ENCODE measurements at regions not wholly inside any gene's neighbourhood (a gene's known extent, or its start where the extent isn't known, plus 50 kb on each side); places are given as distances from the start of the nearest gene placed in this dataset.
"Not testable (repeated sequence)": the region's sequence is repeated elsewhere in the genome, so short reads cannot be mapped to it uniquely, and the experiment has no call there.

DNA sequence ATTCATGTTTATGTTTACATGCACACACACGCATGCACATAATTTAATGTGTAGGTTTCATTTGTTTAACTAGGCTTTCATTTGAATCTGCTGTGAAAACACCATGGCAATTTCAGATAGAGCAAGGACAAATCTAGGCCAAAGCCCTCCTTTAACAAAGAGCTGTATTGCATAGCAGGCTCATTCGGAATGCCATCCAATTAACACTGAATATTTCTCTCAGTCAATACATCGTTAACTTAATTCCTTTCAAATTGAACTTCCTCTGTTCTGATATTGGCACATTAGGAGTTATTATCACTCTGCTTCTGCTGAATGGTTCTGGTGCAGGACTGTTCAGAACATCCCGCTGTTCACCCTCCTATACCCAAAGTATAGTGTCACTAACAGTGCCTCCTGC, 435.1 kb upstream of the CDH20 start:
- Histone ChIP-seq H3K4me3 (no peak overlapping the region), H3K9me3 (no peaks in the 10 kb centered on the region), H3K36me3 (no peaks in the 10 kb centered on the region), H3K27me3 (no peaks in the 10 kb centered on the region), H3K27ac (no peak overlapping the region), H3K4me1 (no peaks in the 10 kb centered on the region)
- TF ChIP-seq, protein P1, sequence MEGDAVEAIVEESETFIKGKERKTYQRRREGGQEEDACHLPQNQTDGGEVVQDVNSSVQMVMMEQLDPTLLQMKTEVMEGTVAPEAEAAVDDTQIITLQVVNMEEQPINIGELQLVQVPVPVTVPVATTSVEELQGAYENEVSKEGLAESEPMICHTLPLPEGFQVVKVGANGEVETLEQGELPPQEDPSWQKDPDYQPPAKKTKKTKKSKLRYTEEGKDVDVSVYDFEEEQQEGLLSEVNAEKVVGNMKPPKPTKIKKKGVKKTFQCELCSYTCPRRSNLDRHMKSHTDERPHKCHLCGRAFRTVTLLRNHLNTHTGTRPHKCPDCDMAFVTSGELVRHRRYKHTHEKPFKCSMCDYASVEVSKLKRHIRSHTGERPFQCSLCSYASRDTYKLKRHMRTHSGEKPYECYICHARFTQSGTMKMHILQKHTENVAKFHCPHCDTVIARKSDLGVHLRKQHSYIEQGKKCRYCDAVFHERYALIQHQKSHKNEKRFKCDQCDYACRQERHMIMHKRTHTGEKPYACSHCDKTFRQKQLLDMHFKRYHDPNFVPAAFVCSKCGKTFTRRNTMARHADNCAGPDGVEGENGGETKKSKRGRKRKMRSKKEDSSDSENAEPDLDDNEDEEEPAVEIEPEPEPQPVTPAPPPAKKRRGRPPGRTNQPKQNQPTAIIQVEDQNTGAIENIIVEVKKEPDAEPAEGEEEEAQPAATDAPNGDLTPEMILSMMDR (IDR thresholded peaks at IDR 0.05) = no peak
- no peak for DNase-seq (ENCODE audit: low spot score)

DNA sequence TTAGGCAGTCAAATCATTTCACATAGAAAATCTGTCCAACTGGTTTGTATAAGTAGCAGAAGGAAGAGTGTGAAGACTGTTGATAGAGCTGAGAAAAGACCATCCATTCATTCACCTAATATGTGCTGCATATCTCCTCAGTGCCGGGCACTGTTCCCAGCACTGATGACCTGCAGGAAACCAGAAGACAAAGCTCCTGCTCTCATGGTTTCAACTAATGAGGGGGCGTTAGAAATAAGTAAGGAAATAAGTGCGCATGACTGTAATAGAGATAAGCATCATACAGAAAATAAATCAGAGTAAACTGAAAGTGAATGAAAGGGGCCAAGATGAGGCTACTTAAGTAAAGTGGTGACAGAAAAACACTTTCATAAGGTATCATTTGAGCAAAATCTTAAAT, 427.5 kb upstream of the CDH20 start:
- no peak overlapping the region for H3K27ac ChIP-seq
- no peak for DNase-seq (ENCODE audit: low spot score)
- H3K9me3 ChIP-seq = no peaks in the 10 kb centered on the region
- H3K4me1 ChIP-seq = no peaks in the 10 kb centered on the region
- no peaks in the 10 kb centered on the region for H3K27me3 ChIP-seq
- no peaks in the 10 kb centered on the region for H3K36me3 ChIP-seq
- no peak overlapping the region for H3K4me3 ChIP-seq
- TF ChIP-seq, protein P1 (IDR thresholded peaks at IDR 0.05) = no peak

DNA sequence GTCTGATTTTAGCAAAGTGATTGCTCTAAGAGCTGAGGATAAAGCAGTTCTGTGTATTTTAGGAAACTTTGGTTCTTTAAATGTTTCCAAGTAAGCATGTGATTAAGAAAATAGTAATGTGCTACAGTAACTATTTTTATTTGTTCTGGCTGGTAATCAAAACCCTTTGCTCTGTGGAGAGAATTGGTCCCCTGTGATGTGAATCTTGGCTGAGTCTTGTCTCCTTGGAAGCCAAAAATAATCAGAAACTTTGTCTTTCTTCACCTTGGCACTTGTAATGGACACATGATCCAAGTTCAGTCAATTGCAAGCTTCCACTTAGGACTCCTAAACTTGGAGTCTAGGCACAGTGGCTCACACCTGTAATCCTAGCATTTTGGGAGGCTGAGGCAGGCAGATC, 422.7 kb upstream of the CDH20 start:
- no peak overlapping the region for H3K27ac ChIP-seq
- TF ChIP-seq, protein P1 (IDR thresholded peaks at IDR 0.05) = no peak
- DNase-seq (ENCODE audit: low spot score) = no peak
- H3K9me3 ChIP-seq = no peaks in the 10 kb centered on the region
- no peak overlapping the region for H3K4me3 ChIP-seq
- H3K27me3 ChIP-seq = no peaks in the 10 kb centered on the region
- H3K4me1 ChIP-seq = no peaks in the 10 kb centered on the region
- no peaks in the 10 kb centered on the region for H3K36me3 ChIP-seq

DNA sequence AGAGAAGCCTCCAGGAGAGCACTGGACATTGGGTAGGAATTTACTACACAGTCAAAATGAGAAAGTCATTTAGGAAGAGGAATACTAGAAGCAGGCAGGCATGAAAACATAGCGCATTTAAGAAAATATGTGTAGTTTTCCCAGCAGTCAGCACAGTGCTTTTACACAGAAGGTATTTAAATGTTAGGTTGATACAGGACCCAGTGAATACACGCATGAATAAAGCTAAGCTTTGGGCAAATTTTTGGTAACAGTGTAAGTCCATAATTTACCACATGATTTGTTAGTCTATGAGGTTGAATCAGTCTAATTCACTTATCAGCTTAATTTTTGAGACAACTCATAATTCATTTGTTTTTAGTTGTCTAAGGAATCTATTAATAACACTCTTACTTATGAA, 421.7 kb upstream of the CDH20 start:
- Histone ChIP-seq H3K4me3 (no peak overlapping the region), H3K27ac (no peak overlapping the region), H3K4me1 (no peaks in the 10 kb centered on the region), H3K9me3 (no peaks in the 10 kb centered on the region), H3K27me3 (no peaks in the 10 kb centered on the region), H3K36me3 (no peaks in the 10 kb centered on the region)
- TF ChIP-seq, protein P1 (IDR thresholded peaks at IDR 0.05) = no peak
- DNase-seq (ENCODE audit: low spot score) = no peak

DNA sequence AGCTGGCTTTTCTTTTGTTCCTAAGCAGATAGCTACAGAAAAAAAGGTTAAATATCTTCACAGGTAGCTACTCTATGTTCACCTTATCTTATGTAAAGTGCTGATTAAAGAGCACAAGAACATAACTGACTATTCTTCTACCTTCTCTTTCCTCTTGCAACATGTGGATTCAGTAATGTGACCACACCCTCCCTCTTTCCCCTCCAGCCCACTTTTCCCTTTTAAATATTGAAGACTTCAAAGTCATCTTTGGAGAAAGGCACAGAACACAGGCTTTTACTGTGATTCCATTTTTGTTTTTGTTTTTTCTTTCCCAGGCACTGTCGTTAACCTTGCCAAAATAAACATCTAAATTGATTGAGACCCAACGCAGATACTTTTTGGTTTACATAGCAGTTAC, 418.1 kb upstream of the CDH20 start:
- no peak overlapping the region for H3K27ac ChIP-seq
- H3K4me3 ChIP-seq = no peak overlapping the region
- TF ChIP-seq, protein P1 (IDR thresholded peaks at IDR 0.05) = no peak
- no peaks in the 10 kb centered on the region for H3K27me3 ChIP-seq
- DNase-seq (ENCODE audit: low spot score) = no peak
- H3K4me1 ChIP-seq = no peaks in the 10 kb centered on the region
- no peaks in the 10 kb centered on the region for H3K36me3 ChIP-seq
- H3K9me3 ChIP-seq = no peaks in the 10 kb centered on the region

DNA sequence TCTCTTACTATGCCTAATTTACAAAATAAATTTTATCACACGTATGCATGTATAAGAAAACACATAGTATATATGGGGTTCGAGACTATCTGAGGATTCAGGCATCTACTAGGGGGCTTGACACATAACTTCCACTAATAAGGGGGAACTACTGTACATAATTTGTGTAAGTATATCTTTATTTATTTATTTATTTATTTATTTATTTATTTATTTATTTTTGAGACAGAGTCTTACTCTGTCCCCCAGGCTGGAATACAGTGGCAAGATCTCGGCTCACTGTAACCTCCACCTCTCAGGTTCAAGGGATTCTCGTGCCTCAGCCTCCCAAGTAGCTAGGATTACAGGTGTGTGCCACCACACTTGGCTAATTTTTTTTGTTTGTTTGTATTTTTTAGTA, 414.4 kb upstream of the CDH20 start:
- H3K4me3 ChIP-seq; H3K36me3 ChIP-seq; H3K4me1 ChIP-seq; H3K9me3 ChIP-seq; DNase-seq (ENCODE audit: low spot score); H3K27ac ChIP-seq; H3K27me3 ChIP-seq: not testable (repeated sequence)
